ENCODE measurements at regions not wholly inside any gene's neighbourhood (a gene's known extent, or its start where the extent isn't known, plus 50 kb on each side); places are given as distances from the start of the nearest gene placed in this dataset.

GRCh38 chr6:145015739-145016558, 719.4 kb downstream of the EPM2A start:
- Histone ChIP-seq H3K4me1 (no peaks in the 10 kb centered on the region), H3K36me3 (ENCODE audit: low read depth, missing control alignments) (no peaks in the 10 kb centered on the region), H3K27me3 (no peaks in the 10 kb centered on the region), H3K27ac (no peak overlapping the region), H3K4me3 (no peak overlapping the region), H3K9me3 (no peaks in the 10 kb centered on the region)
- TF ChIP-seq CTCF (IDR thresholded peaks at IDR 0.05) = no peak
- no peak for TF ChIP-seq POLR2A (IDR thresholded peaks at IDR 0.05)
- DNase-seq = no peak
- intact Hi-C loops (cut with DNase I; ENCODE audit: low total_unique reads) = no loop called here
- WGBS, 2 donors = 83 to 92% methylated on average over 2 of the region's 2 CpGs

- Histone ChIP-seq H3K4me1 (no peaks in the 10 kb centered on the region), H3K36me3 (ENCODE audit: low read depth, missing control alignments) (no peaks in the 10 kb centered on the region), H3K9me3 (no peaks in the 10 kb centered on the region), H3K27ac (no peak overlapping the region), H3K27me3 (no peaks in the 10 kb centered on the region), H3K4me3 (no peak overlapping the region)
- intact Hi-C loops (cut with DNase I; ENCODE audit: low total_unique reads) = no loop called here
- DNase-seq = no peak
- TF ChIP-seq CTCF (IDR thresholded peaks at IDR 0.05) (no peak), POLR2A (IDR thresholded peaks at IDR 0.05) (no peak)
Measured at GRCh38 chr6:145017051-145017450, 718.3 kb downstream of the EPM2A start.

GRCh38 chr6:145017516-145017915, 717.8 kb downstream of the EPM2A start:
- no peak for DNase-seq
- TF ChIP-seq POLR2A (IDR thresholded peaks at IDR 0.05) (no peak), CTCF (IDR thresholded peaks at IDR 0.05) (no peak)
- Histone ChIP-seq H3K36me3 (ENCODE audit: low read depth, missing control alignments) (no peaks in the 10 kb centered on the region), H3K4me3 (no peak overlapping the region), H3K9me3 (no peaks in the 10 kb centered on the region), H3K4me1 (no peaks in the 10 kb centered on the region), H3K27me3 (no peaks in the 10 kb centered on the region), H3K27ac (no peak overlapping the region)
- WGBS, 2 donors = 44 to 47% methylated on average over 4 of the region's 4 CpGs
- intact Hi-C loops (cut with DNase I; ENCODE audit: low total_unique reads) = no loop called here

- no peak for TF ChIP-seq POLR2A (IDR thresholded peaks at IDR 0.05)
- TF ChIP-seq CTCF (IDR thresholded peaks at IDR 0.05) = no peak
- H3K27me3 ChIP-seq = no peaks in the 10 kb centered on the region
- no peak overlapping the region for H3K4me3 ChIP-seq
- no peaks in the 10 kb centered on the region for H3K9me3 ChIP-seq
- no peaks in the 10 kb centered on the region for H3K4me1 ChIP-seq
- H3K27ac ChIP-seq = no peak overlapping the region
- no peak for DNase-seq
- WGBS, 2 donors = 91 to 98% methylated on average over 3 of the region's 3 CpGs
- H3K36me3 ChIP-seq (ENCODE audit: low read depth, missing control alignments) = no peaks in the 10 kb centered on the region
- intact Hi-C loops (cut with DNase I; ENCODE audit: low total_unique reads) = no loop called here
Measured at GRCh38 chr6:145018027-145018426, 717.3 kb downstream of the EPM2A start.

GRCh38 chr6:145020114-145020513, 715.2 kb downstream of the EPM2A start:
- Histone ChIP-seq H3K9me3 (no peaks in the 10 kb centered on the region), H3K27ac (no peak overlapping the region), H3K36me3 (ENCODE audit: low read depth, missing control alignments) (no peaks in the 10 kb centered on the region), H3K4me1 (no peaks in the 10 kb centered on the region), H3K27me3 (no peaks in the 10 kb centered on the region), H3K4me3 (no peak overlapping the region)
- no peak for DNase-seq
- TF ChIP-seq CTCF (IDR thresholded peaks at IDR 0.05) (no peak), POLR2A (IDR thresholded peaks at IDR 0.05) (no peak)
- intact Hi-C loops (cut with DNase I; ENCODE audit: low total_unique reads) = no loop called here
- 97 to 98% methylated on average over 2 of the region's 2 CpGs for WGBS, 2 donors
